ENCODE measurements at regions not wholly inside any gene's neighbourhood (a gene's known extent, or its start where the extent isn't known, plus 50 kb on each side); places are given as distances from the start of the nearest gene placed in this dataset.

GRCh38 chr7:47658886-47659635 lies 77.2 kb upstream of the TNS3 start:
- no peak overlapping the region for H3K4me3 ChIP-seq
- DNase-seq = no peak
- TF ChIP-seq POLR2A (IDR thresholded peaks at IDR 0.05) (no peak), CTCF (IDR thresholded peaks at IDR 0.05) (no peak)
- 85 to 89% methylated on average over 1 to 5 of the region's 8 CpGs for WGBS, 2 donors
- H3K27me3 ChIP-seq = no peaks in the 10 kb centered on the region
- no peaks in the 10 kb centered on the region for H3K36me3 ChIP-seq
- H3K9me3 ChIP-seq = no peaks in the 10 kb centered on the region
- H3K27ac ChIP-seq = no peak overlapping the region
- intact Hi-C loops (cut with DNase I) = no loop called here
- no peaks in the 10 kb centered on the region for H3K4me1 ChIP-seq

- Histone ChIP-seq H3K4me3 (no peak overlapping the region), H3K4me1 (no peaks in the 10 kb centered on the region), H3K36me3 (no peaks in the 10 kb centered on the region), H3K27ac (no peak overlapping the region), H3K9me3 (no peaks in the 10 kb centered on the region), H3K27me3 (no peaks in the 10 kb centered on the region)
- DNase-seq = no peak
- 90 to 93% methylated on average over 7 to 8 of the region's 8 CpGs for whole genome bisulfite sequencing, 2 donors
- TF ChIP-seq POLR2A (IDR thresholded peaks at IDR 0.05) (no peak), CTCF (IDR thresholded peaks at IDR 0.05) (no peak)
- intact Hi-C loops (cut with DNase I) = no loop called here
Measured at GRCh38 chr7:47657126-47657525, 75.2 kb upstream of the TNS3 start.

GRCh38 chr7:47654672-47655298 lies 72.9 kb upstream of the TNS3 start:
- Histone ChIP-seq H3K27ac (no peak overlapping the region), H3K27me3 (no peaks in the 10 kb centered on the region), H3K9me3 (no peaks in the 10 kb centered on the region), H3K4me1 (no peaks in the 10 kb centered on the region), H3K36me3 (no peaks in the 10 kb centered on the region), H3K4me3 (no peak overlapping the region)
- intact Hi-C loops (cut with DNase I) = no loop called here
- DNase-seq = no peak
- TF ChIP-seq POLR2A (IDR thresholded peaks at IDR 0.05) = no peak
- no peak for TF ChIP-seq CTCF (IDR thresholded peaks at IDR 0.05)
- WGBS, 2 donors = 53 to 70% methylated on average over 7 to 10 of the region's 14 CpGs

- Histone ChIP-seq H3K4me1 (no peaks in the 10 kb centered on the region), H3K27me3 (no peaks in the 10 kb centered on the region), H3K36me3 (no peaks in the 10 kb centered on the region), H3K4me3 (no peak overlapping the region), H3K27ac (no peak overlapping the region), H3K9me3 (no peaks in the 10 kb centered on the region)
- WGBS, 2 donors = 69 to 76% methylated on average over 10 to 11 of the region's 12 CpGs
- no peak for DNase-seq
- no peak for TF ChIP-seq POLR2A (IDR thresholded peaks at IDR 0.05)
- no peak for TF ChIP-seq CTCF (IDR thresholded peaks at IDR 0.05)
- intact Hi-C loops (cut with DNase I) = no loop called here
Measured at GRCh38 chr7:47653550-47654411, 71.9 kb upstream of the TNS3 start.

GRCh38 chr7:47652591-47652990 lies 70.7 kb upstream of the TNS3 start:
- DNase-seq = no peak
- Histone ChIP-seq H3K4me3 (no peak overlapping the region), H3K27me3 (no peaks in the 10 kb centered on the region), H3K27ac (no peak overlapping the region), H3K4me1 (no peaks in the 10 kb centered on the region), H3K36me3 (no peaks in the 10 kb centered on the region), H3K9me3 (no peaks in the 10 kb centered on the region)
- TF ChIP-seq CTCF (IDR thresholded peaks at IDR 0.05) (no peak), POLR2A (IDR thresholded peaks at IDR 0.05) (no peak)
- intact Hi-C loops (cut with DNase I) = no loop called here
- 83 to 94% methylated on average over 2 of the region's 2 CpGs for WGBS, 2 donors
